MCF 10A (cell line): ENCODE measurements at regions not wholly inside any gene's neighbourhood (a gene's known extent, or its start where the extent isn't known, plus 50 kb on each side); places are given as distances from the start of the nearest gene placed in this dataset.

Source experiments
- BruUV-seq: library from RNA; stranded (reverse); fragments of 400-500 nt; replicated peaks from 2 replicates; lab custom pipeline; 2021; lab: Mats Ljungman, UMichigan
- CTCF ChIA-PET: fragments of 300-600 bp; sonication (Branson Sonifier 250); formaldehyde crosslinking; extraction: SDS; loops from one replicate; lab custom pipeline; 2021; ENCODE audit warnings: antibody characterized with exemption, inconsistent platforms; lab: Yijun Ruan, JAX
- POLR2A ChIA-PET: fragments of 300-600, 350-650 bp; sonication (Branson Sonifier 250); formaldehyde crosslinking; extraction: SDS; loops from one replicate; lab custom pipeline; 2020; ENCODE audit warnings: antibody characterized with exemption, inconsistent platforms; lab: Yijun Ruan, JAX
- DNase-seq: peaks from one replicate; pipeline ENCODE4 v3.0.0-alpha.2; 2018; ENCODE audit not compliant: unreplicated experiment
- H3K27ac Mint-ChIP-seq: one replicate; pipeline ENCODE4 v1.8.0; 2022; ENCODE audit warnings: mild to moderate bottlenecking, low read depth, mixed read lengths; ENCODE audit not compliant: unreplicated experiment
- H3K27me3 Mint-ChIP-seq: one replicate; pipeline ENCODE4 v1.8.0; 2022; ENCODE audit warnings: mixed read lengths; ENCODE audit not compliant: insufficient read depth, unreplicated experiment
- H3K36me3 Mint-ChIP-seq: one replicate; pipeline ENCODE4 v1.8.0; 2022; ENCODE audit warnings: mild to moderate bottlenecking, moderate library complexity, mixed read lengths; ENCODE audit not compliant: insufficient read depth, unreplicated experiment
- H3K4me1 Mint-ChIP-seq: one replicate; pipeline ENCODE4 v1.8.0; 2022; ENCODE audit warnings: mixed read lengths; ENCODE audit not compliant: insufficient read depth, unreplicated experiment
- H3K4me3 Mint-ChIP-seq: one replicate; pipeline ENCODE4 v1.8.0; 2022; ENCODE audit warnings: mild to moderate bottlenecking, moderate library complexity, mixed read lengths; ENCODE audit not compliant: unreplicated experiment
- H3K9me3 Mint-ChIP-seq: one replicate; pipeline ENCODE4 v1.8.0; 2022; ENCODE audit warnings: mixed read lengths; ENCODE audit not compliant: unreplicated experiment
- CTCF ChIP-seq: fragments of 200-600 bp; IDR thresholded peaks from one replicate; pipeline ENCODE4 v1.8.0; 2022; ENCODE audit warnings: antibody characterized with exemption, mild to moderate bottlenecking; ENCODE audit not compliant: unreplicated experiment
- intact Hi-C: fragments of 100-400 bp; cut with micrococcal nuclease; formaldehyde crosslinking; loops from 2 replicates; pipeline ENCODE4 v1.14.1; 2022

DNA sequence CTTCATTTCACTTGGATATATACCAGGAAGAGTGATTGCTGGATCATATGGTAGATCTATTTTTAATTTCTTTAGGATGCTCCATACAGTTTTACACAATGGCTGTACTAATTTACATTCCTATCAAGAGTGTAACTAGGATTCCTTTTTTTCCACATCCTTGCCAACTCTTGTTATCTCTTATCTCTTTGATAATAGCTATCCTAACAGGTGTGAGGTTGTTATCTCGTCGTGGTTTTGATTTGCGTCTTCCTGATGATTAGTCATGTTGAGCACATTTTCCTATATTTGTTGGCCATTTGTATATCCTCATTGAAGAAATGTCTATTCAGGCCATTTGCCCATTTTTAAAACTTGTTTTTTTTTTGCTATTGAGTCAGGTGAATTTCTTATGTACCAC lies 552.4 kb downstream of the RFPL4B start:
- Mint-ChIP-seq H3K9me3 (peaks cover 12% of the 10 kb centered on the region), H3K4me3 (no peak overlapping the region), H3K4me1 (no peaks in the 10 kb centered on the region), H3K36me3 (no peaks in the 10 kb centered on the region), H3K27ac (no peak overlapping the region), H3K27me3 (no peaks in the 10 kb centered on the region)
- intact Hi-C loops, result no loop called here
- DNase-seq, result no peak
- CTCF ChIA-PET, result no interaction called here
- no peak for TF ChIP-seq CTCF
- POLR2A ChIA-PET, result no interaction called here
- no TSS peak for BruUV-seq

DNA sequence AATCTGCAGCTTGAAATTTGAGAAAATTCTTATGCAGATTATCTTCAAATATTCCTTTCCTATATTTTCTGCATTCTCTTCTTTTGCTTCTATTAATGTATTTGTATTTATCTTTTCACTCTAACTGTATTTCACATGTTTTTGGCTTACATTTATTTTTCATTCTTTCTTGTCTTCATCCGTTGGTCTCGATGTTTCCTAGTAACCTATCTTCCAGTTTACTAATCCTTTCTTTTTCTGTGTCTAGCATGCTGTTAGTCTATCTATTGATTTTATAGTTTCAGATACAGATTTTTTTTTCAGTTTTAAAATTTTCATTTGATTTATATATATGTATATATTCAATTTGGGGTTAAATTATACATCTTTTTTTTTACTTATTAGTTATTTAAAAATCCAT lies 556.2 kb downstream of the RFPL4B start:
- H3K4me1 Mint-ChIP-seq, result no peaks in the 10 kb centered on the region
- no TSS peak for BruUV-seq
- no peak overlapping the region for H3K4me3 Mint-ChIP-seq
- no peaks in the 10 kb centered on the region for H3K27me3 Mint-ChIP-seq
- peaks cover 12% of the 10 kb centered on the region for H3K9me3 Mint-ChIP-seq
- intact Hi-C loops, result no loop called here
- no peak overlapping the region for H3K27ac Mint-ChIP-seq
- ChIA-PET POLR2A (no interaction called here), CTCF (no interaction called here)
- H3K36me3 Mint-ChIP-seq, result no peaks in the 10 kb centered on the region
- no peak for DNase-seq
- TF ChIP-seq CTCF, result no peak

GRCh38 chr6:112906726-112907125 lies 559.6 kb downstream of the RFPL4B start:
- no peak for TF ChIP-seq CTCF
- Mint-ChIP-seq H3K36me3 (no peaks in the 10 kb centered on the region), H3K9me3 (peaks cover 12% of the 10 kb centered on the region), H3K27ac (no peak overlapping the region), H3K4me3 (no peak overlapping the region), H3K27me3 (no peaks in the 10 kb centered on the region), H3K4me1 (no peaks in the 10 kb centered on the region)
- DNase-seq, result no peak
- no TSS peak for BruUV-seq
- POLR2A ChIA-PET, result no interaction called here
- CTCF ChIA-PET, result interaction anchor here (1.1 kb wide), 1 partner anchor 952 kb away, joined by 4 read pairs; no protein-coding TSS in a partner anchor
- intact Hi-C loops, result no loop called here

DNA sequence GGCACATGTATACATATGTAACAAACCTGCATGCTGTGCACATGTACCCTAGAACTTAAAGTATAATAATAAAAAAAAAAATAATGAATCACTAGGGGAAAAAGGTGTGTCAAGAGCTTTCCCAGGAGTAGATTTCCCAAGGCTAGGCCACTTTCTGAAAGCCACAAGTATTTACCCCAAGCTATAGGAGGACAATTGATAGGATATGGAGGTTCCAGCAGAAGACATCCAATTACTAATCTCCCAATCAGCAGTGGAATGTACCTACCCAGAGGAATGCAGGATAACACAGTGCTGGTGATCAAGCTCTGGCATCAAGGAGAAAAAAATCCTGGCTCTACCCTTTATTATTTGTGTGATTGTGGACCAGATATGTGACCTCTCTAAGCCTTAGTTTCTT lies 562.7 kb downstream of the RFPL4B start:
- H3K27me3 Mint-ChIP-seq, result no peaks in the 10 kb centered on the region
- CTCF ChIA-PET, result no interaction called here
- no peak overlapping the region for H3K4me3 Mint-ChIP-seq
- peaks cover 5% of the 10 kb centered on the region for H3K4me1 Mint-ChIP-seq
- no peak for TF ChIP-seq CTCF
- no peak overlapping the region for H3K27ac Mint-ChIP-seq
- intact Hi-C loops, result no loop called here
- POLR2A ChIA-PET, result interaction anchor here (0.7 kb wide), 1 partner anchor 84 kb away, joined by 3 read pairs; no protein-coding TSS in a partner anchor
- H3K36me3 Mint-ChIP-seq, result no peaks in the 10 kb centered on the region
- no peaks in the 10 kb centered on the region for H3K9me3 Mint-ChIP-seq
- BruUV-seq, result no TSS peak
- DNase-seq, result peak; percentile 2
